Upper lobe of right lung (tissue), 1 donor: ENCODE measurements at regions not wholly inside any gene's neighbourhood (a gene's known extent, or its start where the extent isn't known, plus 50 kb on each side); places are given as distances from the start of the nearest gene placed in this dataset.

ENCODE experiments used
- ATAC-seq: fragments of 200-7000 bp; cut with Tn5 transposase; one replicate; pipeline ENCODE4 v1.9.1; 2020; ENCODE audit warnings: mild to moderate bottlenecking, moderate library complexity
- DNase-seq: peaks from one replicate; pipeline ENCODE4 v3.0.0-alpha.2; 2020
- H3K27ac ChIP-seq: fragments of 200-600 bp; one replicate; pipeline ENCODE4 v1.8.0; 2022
- H3K27me3 ChIP-seq: fragments of 200-600 bp; one replicate; pipeline ENCODE4 v1.8.0; 2022; ENCODE audit warnings: mild to moderate bottlenecking
- H3K36me3 ChIP-seq: fragments of 200-600 bp; one replicate; pipeline ENCODE4 v1.8.0; 2022
- H3K4me1 ChIP-seq: fragments of 200-600 bp; one replicate; pipeline ENCODE4 v1.8.0; 2022
- H3K4me3 ChIP-seq: fragments of 200-600 bp; one replicate; pipeline ENCODE4 v1.8.0; 2022; ENCODE audit warnings: mild to moderate bottlenecking
- H3K9me3 ChIP-seq: fragments of 200-600 bp; one replicate; pipeline ENCODE4 v1.8.0; 2022
- intact Hi-C: fragments of 100-400 bp; cut with DNase I; formaldehyde crosslinking; loops from one replicate; pipeline ENCODE4 v1.11.0; 2022
- TF ChIP-seq, protein P1 (sequence below): fragments of 200-600 bp; IDR thresholded peaks from one replicate; pipeline ENCODE4 v1.8.0; 2022; ENCODE audit warnings: antibody characterized with exemption
- donor health status: DM: no; HTN: yes; CAD: no; lungs with severe emphysema.

DNA sequence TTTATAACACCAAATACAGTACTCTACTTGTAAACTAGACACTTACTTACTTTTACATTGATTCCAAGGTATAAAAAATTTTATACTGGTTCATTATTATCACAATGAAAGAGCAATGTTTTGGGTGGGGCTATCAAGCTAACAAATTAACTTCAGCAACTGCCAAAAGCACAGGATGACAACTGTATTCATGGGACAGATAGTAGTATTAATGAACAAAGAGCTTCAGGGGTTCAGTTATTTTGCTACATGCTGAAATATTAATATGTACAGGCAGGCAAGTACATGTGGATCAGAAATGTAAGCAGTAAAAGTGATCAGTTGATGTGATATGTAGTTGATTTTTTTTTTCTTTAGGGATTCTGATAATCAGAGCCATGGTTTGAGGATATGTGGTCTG, 112.9 kb downstream of the NAA11 start:
- ATAC-seq (no peak), DNase-seq (no peak)
- H3K27ac ChIP-seq: no peak overlapping the region
- intact Hi-C loops: no loop called here
- no peaks in the 10 kb centered on the region for H3K4me1 ChIP-seq
- H3K4me3 ChIP-seq: no peak overlapping the region
- H3K9me3 ChIP-seq: no peaks in the 10 kb centered on the region
- TF ChIP-seq, protein P1, sequence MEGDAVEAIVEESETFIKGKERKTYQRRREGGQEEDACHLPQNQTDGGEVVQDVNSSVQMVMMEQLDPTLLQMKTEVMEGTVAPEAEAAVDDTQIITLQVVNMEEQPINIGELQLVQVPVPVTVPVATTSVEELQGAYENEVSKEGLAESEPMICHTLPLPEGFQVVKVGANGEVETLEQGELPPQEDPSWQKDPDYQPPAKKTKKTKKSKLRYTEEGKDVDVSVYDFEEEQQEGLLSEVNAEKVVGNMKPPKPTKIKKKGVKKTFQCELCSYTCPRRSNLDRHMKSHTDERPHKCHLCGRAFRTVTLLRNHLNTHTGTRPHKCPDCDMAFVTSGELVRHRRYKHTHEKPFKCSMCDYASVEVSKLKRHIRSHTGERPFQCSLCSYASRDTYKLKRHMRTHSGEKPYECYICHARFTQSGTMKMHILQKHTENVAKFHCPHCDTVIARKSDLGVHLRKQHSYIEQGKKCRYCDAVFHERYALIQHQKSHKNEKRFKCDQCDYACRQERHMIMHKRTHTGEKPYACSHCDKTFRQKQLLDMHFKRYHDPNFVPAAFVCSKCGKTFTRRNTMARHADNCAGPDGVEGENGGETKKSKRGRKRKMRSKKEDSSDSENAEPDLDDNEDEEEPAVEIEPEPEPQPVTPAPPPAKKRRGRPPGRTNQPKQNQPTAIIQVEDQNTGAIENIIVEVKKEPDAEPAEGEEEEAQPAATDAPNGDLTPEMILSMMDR: no peak
- no peaks in the 10 kb centered on the region for H3K27me3 ChIP-seq
- H3K36me3 ChIP-seq: no peaks in the 10 kb centered on the region

- DNase-seq (no peak), ATAC-seq (no peak)
- intact Hi-C loops: no loop called here
- Histone ChIP-seq H3K4me3 (no peak overlapping the region), H3K27ac (no peak overlapping the region), H3K9me3 (no peaks in the 10 kb centered on the region), H3K36me3 (no peaks in the 10 kb centered on the region), H3K27me3 (no peaks in the 10 kb centered on the region), H3K4me1 (no peaks in the 10 kb centered on the region)
- TF ChIP-seq, protein P1: no peak
Observed at GRCh38 chr4:79212311-79212710, 113.5 kb downstream of the NAA11 start.

DNA sequence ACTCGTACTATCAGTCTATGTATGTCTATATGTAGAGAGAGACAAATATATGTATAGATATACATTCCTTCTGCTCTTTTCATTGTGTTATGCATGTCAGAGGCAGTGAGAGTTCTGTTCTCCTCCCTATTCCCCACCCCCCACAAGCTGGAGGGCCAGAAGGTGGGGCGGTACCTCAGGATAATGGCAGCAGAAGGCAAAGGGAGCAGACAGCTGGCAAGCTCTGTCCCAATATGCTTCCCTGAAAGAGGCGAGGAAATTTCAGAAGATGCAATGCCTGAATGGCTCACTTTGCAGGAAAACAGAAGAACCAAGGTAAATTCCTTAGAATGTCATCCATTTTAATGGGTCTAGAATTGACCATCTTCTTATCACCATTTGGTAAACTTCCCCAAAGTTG, 114.4 kb downstream of the NAA11 start:
- DNase-seq (no peak), ATAC-seq (no peak)
- intact Hi-C loops: no loop called here
- Histone ChIP-seq H3K9me3 (no peaks in the 10 kb centered on the region), H3K36me3 (no peaks in the 10 kb centered on the region), H3K27me3 (no peaks in the 10 kb centered on the region), H3K4me3 (no peak overlapping the region), H3K27ac (no peak overlapping the region), H3K4me1 (no peaks in the 10 kb centered on the region)
- TF ChIP-seq, protein P1: no peak

DNA sequence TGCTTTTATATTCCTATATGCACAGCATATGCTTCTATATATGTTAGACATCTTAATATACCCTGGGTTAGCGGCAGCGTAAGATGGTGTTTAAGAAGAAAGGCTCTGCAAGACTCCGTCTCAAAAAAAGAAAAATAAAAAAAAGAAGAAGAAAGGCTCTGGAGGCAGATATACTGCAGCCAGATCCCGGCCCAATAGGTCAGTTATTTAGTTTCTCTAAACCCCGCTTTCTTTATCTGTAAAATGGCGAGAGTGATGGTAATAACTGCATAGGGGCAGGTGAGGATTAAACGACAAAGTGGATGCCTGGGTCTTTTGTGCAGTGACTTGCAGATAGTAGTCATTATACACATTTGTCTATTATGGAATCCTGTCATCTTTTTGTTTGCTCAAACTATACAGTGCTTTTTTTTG, 115.2 kb downstream of the NAA11 start:
- H3K27me3 ChIP-seq: no peaks in the 10 kb centered on the region
- no peak for ATAC-seq
- no peaks in the 10 kb centered on the region for H3K4me1 ChIP-seq
- TF ChIP-seq, protein P1: no peak
- intact Hi-C loops: no loop called here
- H3K9me3 ChIP-seq: no peaks in the 10 kb centered on the region
- no peak overlapping the region for H3K4me3 ChIP-seq
- DNase-seq: no peak
- no peaks in the 10 kb centered on the region for H3K36me3 ChIP-seq
- no peak overlapping the region for H3K27ac ChIP-seq

GRCh38 chr4:79209822-79210635, 115.8 kb downstream of the NAA11 start:
- Histone ChIP-seq H3K27me3 (no peaks in the 10 kb centered on the region), H3K27ac (no peak overlapping the region), H3K4me3 (no peak overlapping the region), H3K36me3 (no peaks in the 10 kb centered on the region), H3K4me1 (no peaks in the 10 kb centered on the region), H3K9me3 (no peaks in the 10 kb centered on the region)
- DNase-seq (peak; percentile 30), ATAC-seq (peak; percentile 32)
- TF ChIP-seq, protein P1: no peak
- intact Hi-C loops: no loop called here

DNA sequence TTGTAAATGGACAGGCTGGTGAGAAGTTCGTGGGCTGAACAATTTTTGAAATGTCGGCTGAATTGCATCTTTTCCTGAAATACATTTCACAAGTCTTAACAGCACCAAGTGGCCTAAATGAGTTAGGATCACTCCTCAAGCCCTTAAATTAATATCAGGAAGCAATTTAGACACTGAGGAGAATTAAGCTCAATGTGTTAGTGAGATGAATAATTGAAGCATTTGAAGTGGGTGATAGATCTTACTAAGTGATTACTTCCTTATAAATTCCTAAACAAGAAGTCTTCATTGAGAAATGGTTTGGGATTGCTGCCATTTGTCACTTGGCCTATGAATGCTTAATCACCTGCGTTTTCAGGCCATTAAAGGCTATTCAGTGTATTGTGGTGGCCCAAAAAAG, 116.8 kb downstream of the NAA11 start:
- H3K36me3 ChIP-seq: no peaks in the 10 kb centered on the region
- TF ChIP-seq, protein P1: no peak
- H3K4me3 ChIP-seq: no peak overlapping the region
- intact Hi-C loops: no loop called here
- no peaks in the 10 kb centered on the region for H3K9me3 ChIP-seq
- no peaks in the 10 kb centered on the region for H3K4me1 ChIP-seq
- no peak overlapping the region for H3K27ac ChIP-seq
- DNase-seq: no peak
- H3K27me3 ChIP-seq: no peaks in the 10 kb centered on the region
- ATAC-seq: no peak
